WTC11 (cell line): ENCODE measurements at regions not wholly inside any gene's neighbourhood (a gene's known extent, or its start where the extent isn't known, plus 50 kb on each side); places are given as distances from the start of the nearest gene placed in this dataset.

Experiments
- ATAC-seq: fragments of 200-7000 bp; cut with Tn5 transposase; 2 replicates; pipeline ENCODE4 v1.10.0; 2021; ENCODE audit warnings: mild to moderate bottlenecking, moderate library complexity
- CTCF ChIA-PET: fragments of 300-600 bp; sonication (Branson Sonifier 250); formaldehyde crosslinking; loops from one replicate; lab custom pipeline; 2021; ENCODE audit warnings: antibody characterized with exemption; lab: Charles Lee
- POLR2A ChIA-PET: fragments of 350-600 bp; sonication (Branson Sonifier 250); formaldehyde crosslinking; loops from one replicate; lab custom pipeline; 2021; ENCODE audit warnings: antibody characterized with exemption; lab: Charles Lee
- DNase-seq: peaks from one replicate; pipeline ENCODE4 v3.0.0; 2021; ENCODE audit warnings: low spot score
- H3K27ac Mint-ChIP-seq: 2 replicates; pipeline ENCODE4 v1.8.0; 2021; ENCODE audit warnings: mixed read lengths
- H3K27me3 Mint-ChIP-seq: 2 replicates; pipeline ENCODE4 v1.8.0; 2021; ENCODE audit warnings: low read depth, mild to moderate bottlenecking, moderate library complexity, mixed read lengths
- H3K36me3 Mint-ChIP-seq: 2 replicates; pipeline ENCODE4 v1.8.0; 2021; ENCODE audit warnings: mixed read lengths
- H3K4me1 Mint-ChIP-seq: 2 replicates; pipeline ENCODE4 v1.8.0; 2022; ENCODE audit warnings: mixed read lengths
- H3K4me3 Mint-ChIP-seq: 2 replicates; pipeline ENCODE4 v1.8.0; 2021; ENCODE audit warnings: mild to moderate bottlenecking, moderate library complexity, mixed read lengths
- H3K9me3 Mint-ChIP-seq: 2 replicates; pipeline ENCODE4 v1.8.0; 2021; ENCODE audit warnings: mixed read lengths
- CREB1 ChIP-seq: sonication (generic); formaldehyde crosslinking; IDR thresholded peaks from 2 replicates; pipeline ENCODE4 v1.8.0; 2023; ENCODE audit warnings: mild to moderate bottlenecking, missing genetic modification reagents
- EMX1 ChIP-seq: fragments of 250-450 bp; sonication (Bioruptor Pico); IDR thresholded peaks from 2 replicates; pipeline ENCODE4 v1.8.0; 2021; ENCODE audit warnings: mild to moderate bottlenecking
- FOXJ3 ChIP-seq: sonication (generic); formaldehyde crosslinking; IDR thresholded peaks from 2 replicates; pipeline ENCODE4 v1.9.0; 2021; ENCODE audit warnings: missing genetic modification reagents, mild to moderate bottlenecking, borderline replicate concordance
- GABPB1 ChIP-seq: sonication (generic); formaldehyde crosslinking; IDR thresholded peaks from 2 replicates; pipeline ENCODE4 v1.8.1; 2023; ENCODE audit warnings: mild to moderate bottlenecking, missing genetic modification reagents
- JAZF1 ChIP-seq: fragments of 250-450 bp; sonication (Bioruptor Pico); IDR thresholded peaks from 2 replicates; pipeline ENCODE4 v1.9.0; 2021; ENCODE audit warnings: moderate library complexity, mild to moderate bottlenecking, inconsistent platforms
- KAT7 ChIP-seq: sonication (generic); formaldehyde crosslinking; IDR thresholded peaks from 2 replicates; pipeline ENCODE4 v1.8.1; 2023; ENCODE audit warnings: missing genetic modification reagents, mild to moderate bottlenecking, borderline replicate concordance
- SMAD3 ChIP-seq: sonication (generic); formaldehyde crosslinking; IDR thresholded peaks from 2 replicates; pipeline ENCODE4 v1.8.0; 2022; ENCODE audit warnings: missing genetic modification reagents, mild to moderate bottlenecking, borderline replicate concordance
- ZNF423 ChIP-seq: fragments of 250-450 bp; sonication (Bioruptor Pico); IDR thresholded peaks from 2 replicates; pipeline ENCODE4 v2.1.2; 2022; ENCODE audit warnings: mild to moderate bottlenecking, moderate library complexity
- ZNF671 ChIP-seq: fragments of 250-450 bp; sonication (Bioruptor Pico); IDR thresholded peaks from 2 replicates; pipeline ENCODE4 v1.8.0; 2021; ENCODE audit warnings: mild to moderate bottlenecking
- TF ChIP-seq, protein P1 (sequence below): sonication (generic); formaldehyde crosslinking; IDR thresholded peaks from 2 replicates; pipeline ENCODE4 v1.8.1; 2023; ENCODE audit warnings: mild to moderate bottlenecking, missing genetic modification reagents
- TF ChIP-seq, protein P2 (sequence below): fragments of 250-450 bp; sonication (Bioruptor Pico); IDR thresholded peaks from 2 replicates; pipeline ENCODE4 v2.1.2; 2022; ENCODE audit warnings: mild to moderate bottlenecking, moderate library complexity
- TF ChIP-seq, protein P3 (sequence below): fragments of 250-450 bp; sonication (Bioruptor Pico); IDR thresholded peaks from 2 replicates; pipeline ENCODE4 v1.9.0; 2021; ENCODE audit warnings: mild to moderate bottlenecking
- TF ChIP-seq, protein P4 (sequence below): sonication (generic); formaldehyde crosslinking; IDR thresholded peaks from 2 replicates; pipeline ENCODE4 v1.8.1; 2023; ENCODE audit warnings: mild to moderate bottlenecking, missing genetic modification reagents, moderate library complexity
- TF ChIP-seq, protein P5 (sequence below): fragments of 250-450 bp; sonication (Bioruptor Pico); IDR thresholded peaks from 2 replicates; pipeline ENCODE4 v1.9.0; 2021; ENCODE audit warnings: mild to moderate bottlenecking
- TF ChIP-seq, protein P6 (sequence below): sonication (generic); formaldehyde crosslinking; conservative IDR thresholded peaks from 2 replicates; pipeline ENCODE4 v1.8.1; 2022; ENCODE audit warnings: mild to moderate bottlenecking, missing genetic modification reagents
- TF ChIP-seq, protein P7 (sequence below): sonication (generic); formaldehyde crosslinking; IDR thresholded peaks from 2 replicates; pipeline ENCODE4 v1.8.1; 2022; ENCODE audit warnings: mild to moderate bottlenecking, missing genetic modification reagents, moderate library complexity, borderline replicate concordance
- TF ChIP-seq, protein P8 (sequence below): fragments of 250-450 bp; sonication (Bioruptor Pico); IDR thresholded peaks from 2 replicates; pipeline ENCODE4 v1.9.0; 2021; ENCODE audit warnings: mild to moderate bottlenecking, borderline replicate concordance
- TF ChIP-seq, protein P9 (sequence below): fragments of 250-450 bp; sonication (Bioruptor Pico); IDR thresholded peaks from 2 replicates; pipeline ENCODE4 v1.9.0; 2021; ENCODE audit warnings: moderate library complexity, mild to moderate bottlenecking, inconsistent platforms, borderline replicate concordance

DNA sequence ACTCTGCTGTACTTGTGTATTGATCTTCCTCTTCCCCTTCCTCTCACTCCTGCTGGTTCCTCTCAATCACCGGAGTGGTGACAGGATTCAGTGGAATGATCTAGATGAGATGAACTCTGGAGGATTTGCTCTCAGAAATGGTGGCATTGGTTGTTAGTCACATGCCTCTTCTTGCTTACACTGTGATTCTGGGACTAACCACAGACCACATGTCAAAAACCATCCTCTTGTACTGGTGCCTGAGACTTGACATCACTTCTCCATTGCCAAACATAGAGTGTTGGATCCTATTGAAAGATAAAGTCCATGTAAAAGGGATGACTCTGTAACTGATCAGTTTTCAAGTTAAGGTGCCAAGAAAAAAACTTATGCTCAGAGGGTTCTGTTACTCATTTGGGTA is 506.5 kb downstream of the DMAC1 start:
- POLR2A ChIA-PET, result no interaction called here
- no peak overlapping the region for H3K27ac Mint-ChIP-seq

DNA sequence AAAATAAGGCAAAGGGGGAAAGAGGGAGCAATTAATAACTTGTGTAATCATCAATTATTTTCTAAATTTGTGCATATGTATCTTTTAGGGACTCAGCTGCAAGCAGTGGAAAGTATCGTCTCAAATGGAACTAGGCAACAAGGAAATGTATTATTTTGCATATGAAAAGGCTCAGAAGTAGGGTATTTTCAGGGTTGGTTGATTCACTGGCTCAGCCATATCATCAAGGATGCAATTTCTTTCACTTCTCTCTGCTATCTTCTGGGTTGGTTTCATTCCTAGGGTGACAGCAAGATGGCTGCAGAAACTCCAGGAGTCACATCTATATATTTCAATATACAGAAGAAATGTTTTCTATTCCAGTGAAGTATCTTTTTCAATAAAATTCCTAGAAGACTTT is 509.8 kb downstream of the DMAC1 start:
- Mint-ChIP-seq H3K4me1 (peaks cover 37% of the 10 kb centered on the region), H3K27me3 (no peaks in the 10 kb centered on the region), H3K27ac (no peak overlapping the region), H3K9me3 (no peaks in the 10 kb centered on the region), H3K4me3 (no peak overlapping the region), H3K36me3 (no peaks in the 10 kb centered on the region)
- CTCF ChIA-PET, result no interaction called here
- DNase-seq, result no peak
- no peak for ATAC-seq
- POLR2A ChIA-PET, result no interaction called here
- TF ChIP-seq, protein P1, sequence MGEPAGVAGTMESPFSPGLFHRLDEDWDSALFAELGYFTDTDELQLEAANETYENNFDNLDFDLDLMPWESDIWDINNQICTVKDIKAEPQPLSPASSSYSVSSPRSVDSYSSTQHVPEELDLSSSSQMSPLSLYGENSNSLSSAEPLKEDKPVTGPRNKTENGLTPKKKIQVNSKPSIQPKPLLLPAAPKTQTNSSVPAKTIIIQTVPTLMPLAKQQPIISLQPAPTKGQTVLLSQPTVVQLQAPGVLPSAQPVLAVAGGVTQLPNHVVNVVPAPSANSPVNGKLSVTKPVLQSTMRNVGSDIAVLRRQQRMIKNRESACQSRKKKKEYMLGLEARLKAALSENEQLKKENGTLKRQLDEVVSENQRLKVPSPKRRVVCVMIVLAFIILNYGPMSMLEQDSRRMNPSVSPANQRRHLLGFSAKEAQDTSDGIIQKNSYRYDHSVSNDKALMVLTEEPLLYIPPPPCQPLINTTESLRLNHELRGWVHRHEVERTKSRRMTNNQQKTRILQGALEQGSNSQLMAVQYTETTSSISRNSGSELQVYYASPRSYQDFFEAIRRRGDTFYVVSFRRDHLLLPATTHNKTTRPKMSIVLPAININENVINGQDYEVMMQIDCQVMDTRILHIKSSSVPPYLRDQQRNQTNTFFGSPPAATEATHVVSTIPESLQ (CRISPR knock-in tag), result no peak
- TF ChIP-seq ZNF671 (CRISPR knock-in tag), result no peak
- TF ChIP-seq CREB1 (CRISPR knock-in tag), result no peak
- TF ChIP-seq, protein P2, sequence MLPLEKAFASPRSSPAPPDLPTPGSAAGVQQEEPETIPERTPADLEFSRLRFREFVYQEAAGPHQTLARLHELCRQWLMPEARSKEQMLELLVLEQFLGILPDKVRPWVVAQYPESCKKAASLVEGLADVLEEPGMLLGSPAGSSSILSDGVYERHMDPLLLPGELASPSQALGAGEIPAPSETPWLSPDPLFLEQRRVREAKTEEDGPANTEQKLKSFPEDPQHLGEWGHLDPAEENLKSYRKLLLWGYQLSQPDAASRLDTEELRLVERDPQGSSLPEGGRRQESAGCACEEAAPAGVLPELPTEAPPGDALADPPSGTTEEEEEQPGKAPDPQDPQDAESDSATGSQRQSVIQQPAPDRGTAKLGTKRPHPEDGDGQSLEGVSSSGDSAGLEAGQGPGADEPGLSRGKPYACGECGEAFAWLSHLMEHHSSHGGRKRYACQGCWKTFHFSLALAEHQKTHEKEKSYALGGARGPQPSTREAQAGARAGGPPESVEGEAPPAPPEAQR, result no peak
- TF ChIP-seq EMX1 (CRISPR knock-in tag), result no peak
- TF ChIP-seq JAZF1, result no peak
- no peak for TF ChIP-seq SMAD3 (CRISPR knock-in tag)
- TF ChIP-seq, protein P3, sequence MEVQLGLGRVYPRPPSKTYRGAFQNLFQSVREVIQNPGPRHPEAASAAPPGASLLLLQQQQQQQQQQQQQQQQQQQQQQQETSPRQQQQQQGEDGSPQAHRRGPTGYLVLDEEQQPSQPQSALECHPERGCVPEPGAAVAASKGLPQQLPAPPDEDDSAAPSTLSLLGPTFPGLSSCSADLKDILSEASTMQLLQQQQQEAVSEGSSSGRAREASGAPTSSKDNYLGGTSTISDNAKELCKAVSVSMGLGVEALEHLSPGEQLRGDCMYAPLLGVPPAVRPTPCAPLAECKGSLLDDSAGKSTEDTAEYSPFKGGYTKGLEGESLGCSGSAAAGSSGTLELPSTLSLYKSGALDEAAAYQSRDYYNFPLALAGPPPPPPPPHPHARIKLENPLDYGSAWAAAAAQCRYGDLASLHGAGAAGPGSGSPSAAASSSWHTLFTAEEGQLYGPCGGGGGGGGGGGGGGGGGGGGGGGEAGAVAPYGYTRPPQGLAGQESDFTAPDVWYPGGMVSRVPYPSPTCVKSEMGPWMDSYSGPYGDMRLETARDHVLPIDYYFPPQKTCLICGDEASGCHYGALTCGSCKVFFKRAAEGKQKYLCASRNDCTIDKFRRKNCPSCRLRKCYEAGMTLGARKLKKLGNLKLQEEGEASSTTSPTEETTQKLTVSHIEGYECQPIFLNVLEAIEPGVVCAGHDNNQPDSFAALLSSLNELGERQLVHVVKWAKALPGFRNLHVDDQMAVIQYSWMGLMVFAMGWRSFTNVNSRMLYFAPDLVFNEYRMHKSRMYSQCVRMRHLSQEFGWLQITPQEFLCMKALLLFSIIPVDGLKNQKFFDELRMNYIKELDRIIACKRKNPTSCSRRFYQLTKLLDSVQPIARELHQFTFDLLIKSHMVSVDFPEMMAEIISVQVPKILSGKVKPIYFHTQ (CRISPR knock-in tag), result no peak
- no peak for TF ChIP-seq ZNF423 (CRISPR knock-in tag)
- TF ChIP-seq FOXJ3, result no peak

More for the DNA sequence above, 506.5 kb downstream of the DMAC1 start:
- H3K9me3 Mint-ChIP-seq, result peaks cover 9% of the 10 kb centered on the region
- peaks cover 19% of the 10 kb centered on the region for H3K4me1 Mint-ChIP-seq
- no peaks in the 10 kb centered on the region for H3K36me3 Mint-ChIP-seq
- DNase-seq, result no peak
- no peaks in the 10 kb centered on the region for H3K27me3 Mint-ChIP-seq
- TF ChIP-seq, protein P4, sequence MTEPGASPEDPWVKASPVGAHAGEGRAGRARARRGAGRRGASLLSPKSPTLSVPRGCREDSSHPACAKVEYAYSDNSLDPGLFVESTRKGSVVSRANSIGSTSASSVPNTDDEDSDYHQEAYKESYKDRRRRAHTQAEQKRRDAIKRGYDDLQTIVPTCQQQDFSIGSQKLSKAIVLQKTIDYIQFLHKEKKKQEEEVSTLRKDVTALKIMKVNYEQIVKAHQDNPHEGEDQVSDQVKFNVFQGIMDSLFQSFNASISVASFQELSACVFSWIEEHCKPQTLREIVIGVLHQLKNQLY (CRISPR knock-in tag), result no peak
- TF ChIP-seq, protein P5, sequence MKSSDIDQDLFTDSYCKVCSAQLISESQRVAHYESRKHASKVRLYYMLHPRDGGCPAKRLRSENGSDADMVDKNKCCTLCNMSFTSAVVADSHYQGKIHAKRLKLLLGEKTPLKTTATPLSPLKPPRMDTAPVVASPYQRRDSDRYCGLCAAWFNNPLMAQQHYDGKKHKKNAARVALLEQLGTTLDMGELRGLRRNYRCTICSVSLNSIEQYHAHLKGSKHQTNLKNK (CRISPR knock-in tag), result no peak
- TF ChIP-seq, protein P6, sequence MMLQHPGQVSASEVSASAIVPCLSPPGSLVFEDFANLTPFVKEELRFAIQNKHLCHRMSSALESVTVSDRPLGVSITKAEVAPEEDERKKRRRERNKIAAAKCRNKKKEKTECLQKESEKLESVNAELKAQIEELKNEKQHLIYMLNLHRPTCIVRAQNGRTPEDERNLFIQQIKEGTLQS (CRISPR knock-in tag), result no peak
- TF ChIP-seq, protein P7, sequence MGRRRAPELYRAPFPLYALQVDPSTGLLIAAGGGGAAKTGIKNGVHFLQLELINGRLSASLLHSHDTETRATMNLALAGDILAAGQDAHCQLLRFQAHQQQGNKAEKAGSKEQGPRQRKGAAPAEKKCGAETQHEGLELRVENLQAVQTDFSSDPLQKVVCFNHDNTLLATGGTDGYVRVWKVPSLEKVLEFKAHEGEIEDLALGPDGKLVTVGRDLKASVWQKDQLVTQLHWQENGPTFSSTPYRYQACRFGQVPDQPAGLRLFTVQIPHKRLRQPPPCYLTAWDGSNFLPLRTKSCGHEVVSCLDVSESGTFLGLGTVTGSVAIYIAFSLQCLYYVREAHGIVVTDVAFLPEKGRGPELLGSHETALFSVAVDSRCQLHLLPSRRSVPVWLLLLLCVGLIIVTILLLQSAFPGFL (CRISPR knock-in tag), result no peak
- TF ChIP-seq GABPB1 (CRISPR knock-in tag) (no peak), ZNF671 (CRISPR knock-in tag) (no peak), KAT7 (CRISPR knock-in tag) (no peak)
- TF ChIP-seq, protein P8, sequence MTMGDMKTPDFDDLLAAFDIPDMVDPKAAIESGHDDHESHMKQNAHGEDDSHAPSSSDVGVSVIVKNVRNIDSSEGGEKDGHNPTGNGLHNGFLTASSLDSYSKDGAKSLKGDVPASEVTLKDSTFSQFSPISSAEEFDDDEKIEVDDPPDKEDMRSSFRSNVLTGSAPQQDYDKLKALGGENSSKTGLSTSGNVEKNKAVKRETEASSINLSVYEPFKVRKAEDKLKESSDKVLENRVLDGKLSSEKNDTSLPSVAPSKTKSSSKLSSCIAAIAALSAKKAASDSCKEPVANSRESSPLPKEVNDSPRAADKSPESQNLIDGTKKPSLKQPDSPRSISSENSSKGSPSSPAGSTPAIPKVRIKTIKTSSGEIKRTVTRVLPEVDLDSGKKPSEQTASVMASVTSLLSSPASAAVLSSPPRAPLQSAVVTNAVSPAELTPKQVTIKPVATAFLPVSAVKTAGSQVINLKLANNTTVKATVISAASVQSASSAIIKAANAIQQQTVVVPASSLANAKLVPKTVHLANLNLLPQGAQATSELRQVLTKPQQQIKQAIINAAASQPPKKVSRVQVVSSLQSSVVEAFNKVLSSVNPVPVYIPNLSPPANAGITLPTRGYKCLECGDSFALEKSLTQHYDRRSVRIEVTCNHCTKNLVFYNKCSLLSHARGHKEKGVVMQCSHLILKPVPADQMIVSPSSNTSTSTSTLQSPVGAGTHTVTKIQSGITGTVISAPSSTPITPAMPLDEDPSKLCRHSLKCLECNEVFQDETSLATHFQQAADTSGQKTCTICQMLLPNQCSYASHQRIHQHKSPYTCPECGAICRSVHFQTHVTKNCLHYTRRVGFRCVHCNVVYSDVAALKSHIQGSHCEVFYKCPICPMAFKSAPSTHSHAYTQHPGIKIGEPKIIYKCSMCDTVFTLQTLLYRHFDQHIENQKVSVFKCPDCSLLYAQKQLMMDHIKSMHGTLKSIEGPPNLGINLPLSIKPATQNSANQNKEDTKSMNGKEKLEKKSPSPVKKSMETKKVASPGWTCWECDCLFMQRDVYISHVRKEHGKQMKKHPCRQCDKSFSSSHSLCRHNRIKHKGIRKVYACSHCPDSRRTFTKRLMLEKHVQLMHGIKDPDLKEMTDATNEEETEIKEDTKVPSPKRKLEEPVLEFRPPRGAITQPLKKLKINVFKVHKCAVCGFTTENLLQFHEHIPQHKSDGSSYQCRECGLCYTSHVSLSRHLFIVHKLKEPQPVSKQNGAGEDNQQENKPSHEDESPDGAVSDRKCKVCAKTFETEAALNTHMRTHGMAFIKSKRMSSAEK (CRISPR knock-in tag), result no peak
- TF ChIP-seq, protein P9, sequence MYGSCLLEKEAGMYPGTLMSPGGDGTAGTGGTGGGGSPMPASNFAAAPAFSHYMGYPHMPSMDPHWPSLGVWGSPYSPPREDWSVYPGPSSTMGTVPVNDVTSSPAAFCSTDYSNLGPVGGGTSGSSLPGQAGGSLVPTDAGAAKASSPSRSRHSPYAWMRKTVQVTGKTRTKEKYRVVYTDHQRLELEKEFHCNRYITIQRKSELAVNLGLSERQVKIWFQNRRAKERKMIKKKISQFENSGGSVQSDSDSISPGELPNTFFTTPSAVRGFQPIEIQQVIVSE (CRISPR knock-in tag), result no peak
- no peak overlapping the region for H3K4me3 Mint-ChIP-seq
- CTCF ChIA-PET, result no interaction called here
- no peak for ATAC-seq
